IMR-90 (cell line): ENCODE measurements at regions not wholly inside any gene's neighbourhood (a gene's known extent, or its start where the extent isn't known, plus 50 kb on each side); places are given as distances from the start of the nearest gene placed in this dataset.

Experiments
- ATAC-seq: fragments of 200-7000 bp; cut with Tn5 transposase; 2 replicates; pipeline ENCODE4 v1.9.1; 2020; ENCODE audit warnings: low read depth, mild to moderate bottlenecking, moderate library complexity
- BruUV-seq: library from RNA; stranded (reverse); fragments of 400-500 nt; replicated peaks from 2 replicates; lab custom pipeline; 2021; lab: Mats Ljungman, UMichigan
- CTCF ChIA-PET: fragments of 300-600 bp; formaldehyde crosslinking; extraction: SDS; loops from one replicate; lab custom pipeline; 2021; ENCODE audit warnings: antibody characterized with exemption; lab: Yijun Ruan, JAX
- POLR2A ChIA-PET: fragments of 300-600 bp; sonication (Branson Sonifier 250); formaldehyde crosslinking; loops from one replicate; lab custom pipeline; 2022; ENCODE audit warnings: antibody characterized with exemption; ENCODE audit not compliant: unreplicated experiment; lab: Charles Lee
- DNase-seq: peaks from one replicate; pipeline ENCODE4 v3.0.0; 2013
- H2AFZ ChIP-seq: replicated peaks from 2 replicates; pipeline ENCODE3; 2013; ENCODE audit warnings: low read length, mild to moderate bottlenecking; ENCODE audit not compliant: poor library complexity
- H2AK5ac ChIP-seq: 2 replicates; pipeline ENCODE4 v1.6.1; 2013; ENCODE audit warnings: low read depth, low read length, inconsistent platforms
- H2AK9ac ChIP-seq: replicated peaks from 2 replicates; pipeline ENCODE3; 2013; ENCODE audit warnings: mild to moderate bottlenecking, low read depth, low read length, moderate library complexity; ENCODE audit not compliant: poor library complexity
- H2BK120ac ChIP-seq: 2 replicates; pipeline ENCODE4 v1.6.1; 2013; ENCODE audit warnings: low read depth, low read length, inconsistent platforms
- H2BK15ac ChIP-seq: 3 replicates; pipeline ENCODE4 v1.6.1; 2013; ENCODE audit warnings: low read depth, low read length, inconsistent platforms
- H2BK20ac ChIP-seq: 2 replicates; pipeline ENCODE4 v1.6.1; 2013; ENCODE audit warnings: low read depth, mild to moderate bottlenecking, inconsistent platforms, low read length, moderate library complexity
- H2BK5ac ChIP-seq: 2 replicates; pipeline ENCODE4 v1.6.1; 2013; ENCODE audit warnings: mild to moderate bottlenecking, low read depth, low read length, inconsistent platforms; ENCODE audit not compliant: poor library complexity, severe bottlenecking
- H3K14ac ChIP-seq: replicated peaks from 2 replicates; pipeline ENCODE4 v1.6.1; 2013; ENCODE audit warnings: low read depth, low read length, inconsistent platforms
- H3K18ac ChIP-seq: 2 replicates; pipeline ENCODE4 v1.6.1; 2013; ENCODE audit warnings: low read depth, low read length, control low read depth
- H3K23ac ChIP-seq: 2 replicates; pipeline ENCODE4 v1.6.1; 2013; ENCODE audit warnings: low read depth, low read length, inconsistent platforms
- H3K27ac ChIP-seq: 2 replicates; pipeline ENCODE4 v1.5.1; 2013; ENCODE audit warnings: mild to moderate bottlenecking, control low read depth, low read length; ENCODE audit not compliant: insufficient read depth
- H3K27me3 ChIP-seq: 2 replicates; pipeline ENCODE4 v1.6.1; 2013; ENCODE audit warnings: low read length; ENCODE audit not compliant: control insufficient read depth, insufficient read depth
- H3K36me3 ChIP-seq: 2 replicates; pipeline ENCODE4 v1.6.1; 2013; ENCODE audit warnings: low read length, mixed read lengths; ENCODE audit not compliant: control insufficient read depth, insufficient read depth
- H3K4ac ChIP-seq: 2 replicates; pipeline ENCODE4 v1.6.1; 2013; ENCODE audit warnings: low read depth, low read length, inconsistent platforms
- H3K4me1 ChIP-seq: 2 replicates; pipeline ENCODE4 v1.6.1; 2013; ENCODE audit warnings: low read length, mixed read lengths; ENCODE audit not compliant: control insufficient read depth, insufficient read depth
- H3K4me2 ChIP-seq: 2 replicates; pipeline ENCODE4 v1.6.1; 2013; ENCODE audit warnings: low read depth, mild to moderate bottlenecking, control low read depth, low read length, moderate library complexity
- H3K4me3 ChIP-seq: 2 replicates; pipeline ENCODE4 v1.5.1; 2013; ENCODE audit warnings: low read depth, mild to moderate bottlenecking, control low read depth, low read length, moderate library complexity; ENCODE audit not compliant: insufficient read depth
- H3K56ac ChIP-seq: 2 replicates; pipeline ENCODE4 v1.6.1; 2013; ENCODE audit warnings: low read length, inconsistent platforms; ENCODE audit not compliant: insufficient read depth; ENCODE audit errors: extremely low read depth
- H3K79me1 ChIP-seq, 2 experiments: 2 replicates each; pipeline ENCODE4 v1.6.1; 2013; ENCODE audit warnings: low read length in 2 of 2, inconsistent platforms in 1 of 2, low read depth in 1 of 2
- H3K9ac ChIP-seq: 2 replicates; pipeline ENCODE4 v1.6.1; 2013; ENCODE audit warnings: low read depth, low read length, control low read depth
- H3K9me1 ChIP-seq: 2 replicates; pipeline ENCODE4 v1.6.1; 2013; ENCODE audit warnings: low read length, inconsistent platforms; ENCODE audit not compliant: insufficient read depth
- H3K9me3 ChIP-seq: 2 replicates; pipeline ENCODE4 v1.6.1; 2013; ENCODE audit warnings: low read length; ENCODE audit not compliant: control insufficient read depth, insufficient read depth
- H4K20me1 ChIP-seq: 2 replicates; pipeline ENCODE4 v1.6.1; 2013; ENCODE audit warnings: low read length, inconsistent platforms; ENCODE audit not compliant: insufficient read depth
- H4K5ac ChIP-seq: 2 replicates; pipeline ENCODE4 v1.6.1; 2013; ENCODE audit warnings: mild to moderate bottlenecking, low read depth, low read length, control low read depth
- H4K8ac ChIP-seq, 2 experiments: 2 replicates each; pipeline ENCODE4 v1.6.1; 2013; ENCODE audit warnings: low read depth in 2 of 2, low read length in 2 of 2, control low read depth in 1 of 2, inconsistent platforms in 1 of 2
- H4K91ac ChIP-seq: 2 replicates; pipeline ENCODE4 v1.6.1; 2013; ENCODE audit warnings: low read depth, low read length, inconsistent platforms; ENCODE audit not compliant: insufficient read depth
- BHLHE40 ChIP-seq: fragments of 150-350 bp; IDR thresholded peaks from 2 replicates; pipeline ENCODE4 v1.6.1; 2016; ENCODE audit warnings: mild to moderate bottlenecking, low read depth, low read length
- CEBPB ChIP-seq: IDR thresholded peaks from 2 replicates; pipeline ENCODE4 v1.6.1; 2012; ENCODE audit warnings: low read depth, low read length, improper control_type of control experiment
- CHD1 ChIP-seq: IDR thresholded peaks from 2 replicates; pipeline ENCODE4 v1.6.1; 2012; ENCODE audit warnings: low read depth, low read length, improper control_type of control experiment
- CTCF ChIP-seq: conservative IDR thresholded peaks from 2 replicates; pipeline ENCODE4 v1.5.1; 2012; ENCODE audit warnings: mild to moderate bottlenecking, low read depth, low read length, improper control_type of control experiment
- ELK1 ChIP-seq: fragments of 150-350 bp; IDR thresholded peaks from 2 replicates; pipeline ENCODE4 v1.6.1; 2016; ENCODE audit warnings: low read depth, mild to moderate bottlenecking, low read length, moderate library complexity, borderline replicate concordance
- FOS ChIP-seq: fragments of 150-350 bp; IDR thresholded peaks from 2 replicates; pipeline ENCODE4 v1.6.1; 2016; ENCODE audit warnings: low read depth, low read length
- MAFK ChIP-seq: IDR thresholded peaks from 2 replicates; pipeline ENCODE4 v1.6.1; 2012; ENCODE audit warnings: low read depth, low read length, improper control_type of control experiment
- MAZ ChIP-seq: IDR thresholded peaks from 2 replicates; pipeline ENCODE4 v1.6.1; 2012; ENCODE audit warnings: low read depth, mild to moderate bottlenecking, low read length, improper control_type of control experiment, moderate library complexity, borderline replicate concordance
- MXI1 ChIP-seq: IDR thresholded peaks from 2 replicates; pipeline ENCODE4 v1.6.1; 2012; ENCODE audit warnings: low read depth, mild to moderate bottlenecking, low read length, moderate library complexity, borderline replicate concordance
- NFE2L2 ChIP-seq: fragments of 150-350 bp; IDR thresholded peaks from 2 replicates; pipeline ENCODE4 v1.6.1; 2016; ENCODE audit warnings: low read depth, mild to moderate bottlenecking, low read length
- POLR2A ChIP-seq: IDR thresholded peaks from 2 replicates; pipeline ENCODE4 v1.6.1; 2012; ENCODE audit warnings: mild to moderate bottlenecking, low read depth, low read length
- RAD21 ChIP-seq: IDR thresholded peaks from 2 replicates; pipeline ENCODE4 v1.6.1; 2012; ENCODE audit warnings: low read length, improper control_type of control experiment
- RCOR1 ChIP-seq: IDR thresholded peaks from 2 replicates; pipeline ENCODE4 v1.6.1; 2012; ENCODE audit warnings: mild to moderate bottlenecking, low read length, improper control_type of control experiment; ENCODE audit not compliant: insufficient replicate concordance
- RFX5 ChIP-seq: IDR thresholded peaks from 2 replicates; pipeline ENCODE4 v1.8.0; 2012; ENCODE audit warnings: low read depth, mild to moderate bottlenecking, low read length, moderate library complexity
- SMC3 ChIP-seq: fragments of 150-350 bp; IDR thresholded peaks from 2 replicates; pipeline ENCODE4 v1.6.1; 2016; ENCODE audit warnings: low read depth, mild to moderate bottlenecking, antibody characterized with exemption, low read length, moderate library complexity
- USF2 ChIP-seq: fragments of 150-350 bp; IDR thresholded peaks from 2 replicates; pipeline ENCODE4 v1.6.1; 2017; ENCODE audit warnings: mild to moderate bottlenecking, antibody characterized with exemption, low read length, low read depth
- WGBS, 2 experiments: methylation state at CpG; one replicate each; pipeline versions ENCODE4 v1.1.5 to v1.1.7; 2013; ENCODE audit warnings: missing lambda C conversion rate in 2 of 2; ENCODE audit not compliant: insufficient read length in 1 of 2; ENCODE audit errors: extremely low coverage in 2 of 2; 5-methylcytosine and 5-hydroxymethylcytosine counted together
- dilution Hi-C: fragments of 300-500 bp; cut with HindIII; formaldehyde crosslinking; loops from one replicate; pipeline ENCODE4 v1.14.3; 2018; ENCODE audit warnings: low sequenced_read_pairs; ENCODE audit not compliant: unreplicated experiment
- in situ Hi-C: fragments of 300-500 bp; cut with MboI; formaldehyde crosslinking; loops from 3 replicates; pipeline ENCODE4 v1.14.3; 2019; ENCODE audit warnings: low sequenced_read_pairs, inconsistent platforms, mixed read lengths
- intact Hi-C: fragments of 100-400 bp; cut with micrococcal nuclease; formaldehyde crosslinking; loops from 2 replicates; pipeline ENCODE4 v1.10.0; 2022

- Histone ChIP-seq H2BK120ac (no peak overlapping the region), H3K18ac (no peak overlapping the region), H2AK5ac (no peak overlapping the region), H3K9me3 (peaks cover 3% of the 10 kb centered on the region; the same call in 1 of the 2 replicates), H3K9ac (no peak overlapping the region), H4K91ac (no peak overlapping the region), H2BK15ac (no peak overlapping the region), H3K14ac (no peak overlapping the region), H3K79me1 (no peaks in the 10 kb centered on the region), H4K20me1 (no peaks in the 10 kb centered on the region), H3K27ac (no peak overlapping the region), H3K4me1 (peaks cover 3% of the 10 kb centered on the region; the same call in 1 of the 2 replicates), H2BK5ac (no peak overlapping the region), H4K8ac (no peak overlapping the region), H3K23ac (no peak overlapping the region), H2AFZ (no peak overlapping the region), H2AK9ac (no peak overlapping the region), H4K5ac (no peak overlapping the region), H3K4me2 (no peak overlapping the region), H2BK20ac (no peak overlapping the region), H3K4me3 (no peak overlapping the region), H3K36me3 (no peaks in the 10 kb centered on the region), H3K27me3 (peaks cover 2% of the 10 kb centered on the region; the same call in 1 of the 2 replicates), H3K4ac (no peak overlapping the region), H3K56ac (no peak overlapping the region), H3K9me1 (no peaks in the 10 kb centered on the region)
- BruUV-seq = no TSS peak
- ChIA-PET POLR2A (interaction anchor here (0.5 kb wide), 1 partner anchor 8 kb away, joined by 3 read pairs; no protein-coding TSS in a partner anchor), CTCF (no interaction called here)
- no peak for DNase-seq
- no peak for ATAC-seq
- 100% methylated on average over 2 of the region's 7 CpGs; no CpG with 5 or more reads in 1 of the 2 experiments for WGBS, 2 experiments
- intact Hi-C loops (no loop called here), dilution Hi-C loops (no loop called here), in situ Hi-C loops (no loop called here)
- TF ChIP-seq POLR2A (no peak), CTCF (no peak), MXI1 (no peak), NFE2L2 (no peak), MAZ (no peak), ELK1 (no peak), MAFK (no peak), CHD1 (no peak), RAD21 (no peak), RFX5 (no peak), BHLHE40 (no peak), CEBPB (no peak), RCOR1 (no peak), SMC3 (no peak), FOS (no peak), USF2 (no peak)
These were observed 84.6 kb upstream of the SPTBN1 start for GRCh38 chr2:54371460-54372065.
